Fibroblast of villous mesenchyme (primary cell): ENCODE measurements at regions not wholly inside any gene's neighbourhood (a gene's known extent, or its start where the extent isn't known, plus 50 kb on each side); places are given as distances from the start of the nearest gene placed in this dataset.

ENCODE experiments used
- DNase-seq: peaks from one replicate; pipeline ENCODE4 v3.0.0-alpha.2; 2010; ENCODE audit warnings: low read depth
- H3K4me3 ChIP-seq: 2 replicates; pipeline ENCODE4 v1.5.1; 2011; ENCODE audit warnings: low read depth, mild to moderate bottlenecking, low read length
- CTCF ChIP-seq: IDR thresholded peaks from 2 replicates; pipeline ENCODE4 v1.5.1; 2012; ENCODE audit warnings: low read depth, mild to moderate bottlenecking, low read length; ENCODE audit not compliant: insufficient read depth

GRCh38 chr4:58093352-58093751 is 983.2 kb upstream of the IGFBP7 start:
- no peak overlapping the region for H3K4me3 ChIP-seq
- DNase-seq = no peak
- TF ChIP-seq CTCF = no peak

DNA sequence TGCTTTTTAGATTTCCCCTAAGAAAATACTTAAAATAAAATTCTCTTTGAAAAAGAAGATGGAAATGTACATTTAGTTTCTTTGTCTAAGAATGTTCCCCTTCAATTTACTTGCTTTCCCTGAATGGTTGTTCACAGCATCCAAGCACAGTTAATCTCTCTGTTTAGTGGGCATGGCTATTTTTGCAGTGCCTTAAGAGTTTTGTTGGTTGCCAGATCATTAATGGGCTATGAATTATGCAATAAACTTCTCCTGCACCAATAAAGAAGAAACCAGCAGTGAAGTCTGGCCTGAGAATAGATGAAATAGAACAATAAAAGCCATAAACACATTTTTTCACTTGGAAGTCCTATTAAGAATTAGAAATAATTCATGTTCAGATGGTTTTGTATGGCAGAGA is 980.4 kb upstream of the IGFBP7 start:
- DNase-seq = no peak
- no peak for TF ChIP-seq CTCF
- H3K4me3 ChIP-seq = no peak overlapping the region

DNA sequence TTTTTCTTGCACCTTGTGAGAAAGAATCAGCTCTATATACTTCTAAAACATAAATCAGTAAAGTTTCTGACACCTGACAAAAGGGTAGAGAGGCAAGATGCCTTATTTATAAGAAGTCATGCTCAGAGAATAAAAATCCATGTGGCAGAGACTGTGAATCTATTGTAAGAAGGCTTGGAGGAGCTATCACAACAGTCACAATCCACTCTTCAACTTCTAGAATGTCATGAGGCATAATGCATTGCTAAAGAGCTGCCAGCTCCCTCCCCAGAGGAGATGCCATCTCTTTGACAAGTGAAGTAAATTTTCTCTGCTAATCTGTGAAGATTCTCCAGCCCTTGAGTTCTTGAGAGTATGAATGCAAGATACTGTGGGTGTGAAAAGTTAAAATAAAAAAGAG is 971.2 kb upstream of the IGFBP7 start:
- TF ChIP-seq CTCF = no peak
- no peak overlapping the region for H3K4me3 ChIP-seq
- no peak for DNase-seq

DNA sequence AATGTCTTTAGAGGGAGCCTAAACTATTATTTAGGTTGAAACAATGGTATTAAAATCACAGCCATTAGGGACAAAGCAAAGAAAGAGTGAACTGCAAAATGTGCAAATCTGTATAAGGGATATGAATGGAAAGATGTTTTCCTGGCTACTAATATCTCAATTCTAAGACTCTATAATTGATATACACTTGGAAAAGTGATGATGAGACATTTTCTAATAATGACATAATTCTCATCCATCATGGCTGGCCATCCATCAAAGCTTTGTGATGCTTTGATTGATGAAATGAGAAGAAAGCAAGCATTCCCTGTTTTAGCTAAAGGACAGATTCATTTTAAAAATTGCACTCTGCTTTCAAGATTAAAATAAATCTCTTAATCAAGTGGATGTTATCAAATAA is 965.5 kb upstream of the IGFBP7 start:
- H3K4me3 ChIP-seq = no peak overlapping the region
- DNase-seq = no peak
- TF ChIP-seq CTCF = no peak

DNA sequence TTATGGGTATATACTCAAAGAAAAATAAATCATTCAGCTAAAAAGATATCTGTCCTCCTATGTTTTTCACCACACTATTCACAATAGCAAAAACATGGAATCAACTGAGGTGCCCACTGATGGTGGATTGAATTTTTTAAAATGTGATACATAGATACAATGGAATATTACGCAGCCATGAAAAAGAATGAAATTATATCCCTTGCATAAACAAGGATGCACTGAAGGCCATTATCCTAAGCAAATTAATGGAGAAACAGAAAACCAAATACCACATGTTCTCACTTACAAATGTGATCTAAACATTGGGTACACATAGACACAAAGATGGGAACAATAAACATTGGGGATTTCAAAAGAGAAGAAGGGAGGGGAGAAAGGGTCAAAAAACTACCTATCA is 964.2 kb upstream of the IGFBP7 start:
- H3K4me3 ChIP-seq = no peak overlapping the region
- TF ChIP-seq CTCF = no peak
- DNase-seq = no peak

DNA sequence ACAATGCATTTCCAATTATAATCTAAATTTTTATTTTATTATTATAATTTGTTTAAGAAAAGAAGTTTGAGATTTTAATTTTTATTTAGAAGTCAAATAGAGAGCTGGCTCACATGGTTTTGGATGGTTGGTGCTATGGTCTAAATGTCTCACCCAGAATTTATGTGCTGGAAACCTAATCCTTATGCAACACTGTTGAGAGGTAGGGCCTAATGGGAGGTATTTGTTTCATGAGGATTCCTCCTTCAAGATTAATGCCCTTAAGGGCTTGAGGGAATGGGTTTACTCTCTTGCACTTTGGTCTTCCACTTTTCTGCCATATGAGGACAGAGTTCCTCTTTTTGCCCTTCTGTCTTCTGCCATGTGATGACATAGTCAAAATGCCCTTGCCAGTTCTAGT is 960.5 kb upstream of the IGFBP7 start:
- DNase-seq = no peak
- no peak for TF ChIP-seq CTCF
- H3K4me3 ChIP-seq = no peak overlapping the region

- DNase-seq = no peak
- no peak overlapping the region for H3K4me3 ChIP-seq
- no peak for TF ChIP-seq CTCF
Measured at GRCh38 chr4:58064653-58065052, 954.5 kb upstream of the IGFBP7 start.
